ENCODE measurements at regions not wholly inside any gene's neighbourhood (a gene's known extent, or its start where the extent isn't known, plus 50 kb on each side); places are given as distances from the start of the nearest gene placed in this dataset.

DNA sequence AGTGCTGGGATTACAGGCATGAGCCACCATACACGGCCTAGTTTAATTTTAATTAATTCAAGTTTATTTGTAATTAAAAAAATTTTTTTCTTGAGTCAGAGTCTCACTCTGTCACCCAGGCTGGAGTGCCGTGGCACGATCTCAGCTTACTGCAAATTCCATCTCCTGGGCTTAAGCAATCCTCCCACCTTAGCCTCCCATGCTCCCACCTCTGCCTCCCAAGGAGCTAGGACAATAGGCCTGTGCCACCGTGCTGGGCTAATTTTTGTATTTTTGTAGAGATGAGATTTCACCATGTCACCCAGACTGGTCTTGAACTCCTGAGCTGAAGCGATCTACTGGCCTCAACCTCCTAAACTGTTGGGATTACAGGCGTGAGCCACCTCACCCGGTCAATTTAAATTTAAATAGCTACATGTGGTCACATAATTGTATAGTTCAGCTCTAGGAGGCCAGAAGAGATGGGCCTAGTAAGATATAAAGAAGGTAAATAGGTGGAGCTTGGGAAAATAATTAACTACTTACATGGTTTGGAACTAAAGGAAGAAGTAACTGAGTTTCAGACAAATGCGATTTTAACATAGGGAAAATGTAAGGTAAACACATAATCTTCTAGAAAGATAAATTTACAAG is 220.0 kb upstream of the CITED2 start:
- DNase-seq (ENCODE audit: low read depth) = no peak

DNA sequence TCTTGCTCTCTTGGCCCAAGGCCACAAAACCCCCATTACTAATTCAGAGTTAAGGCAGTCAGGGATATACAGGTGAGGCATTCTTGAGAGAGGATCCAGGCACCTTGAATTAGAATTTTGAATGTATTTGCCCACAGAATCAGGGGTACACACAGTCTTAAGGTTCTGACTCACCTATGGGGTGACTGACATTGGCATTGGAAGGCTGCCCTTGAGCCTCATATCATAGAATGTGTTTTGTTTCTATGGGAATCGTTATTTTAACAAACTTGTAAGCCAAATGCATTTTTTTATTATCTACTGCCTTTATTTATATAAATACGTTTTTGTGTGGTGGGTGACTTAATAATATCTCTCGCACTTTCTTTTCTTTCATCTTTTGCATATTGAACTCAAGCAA is 218.6 kb upstream of the CITED2 start:
- DNase-seq (ENCODE audit: low read depth) = no peak

DNA sequence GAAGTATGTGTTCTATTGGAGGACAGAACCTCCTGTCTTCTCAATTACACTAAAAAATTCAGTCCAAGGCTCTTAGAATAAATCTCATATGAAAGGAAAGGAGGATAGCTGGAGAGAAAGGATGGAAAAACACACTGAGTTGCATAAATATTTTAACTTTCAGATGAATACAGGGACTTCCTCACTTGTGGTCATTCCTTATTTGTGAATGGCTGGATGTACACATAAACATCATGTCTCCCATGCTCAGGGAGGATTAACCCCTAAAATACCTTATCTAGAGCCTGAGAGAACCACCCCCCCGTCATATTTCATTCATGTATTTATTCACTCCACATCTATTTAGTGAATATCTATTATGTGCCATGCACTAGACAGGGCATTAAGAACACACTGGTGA is 217.6 kb upstream of the CITED2 start:
- DNase-seq (ENCODE audit: low read depth) = no peak

DNA sequence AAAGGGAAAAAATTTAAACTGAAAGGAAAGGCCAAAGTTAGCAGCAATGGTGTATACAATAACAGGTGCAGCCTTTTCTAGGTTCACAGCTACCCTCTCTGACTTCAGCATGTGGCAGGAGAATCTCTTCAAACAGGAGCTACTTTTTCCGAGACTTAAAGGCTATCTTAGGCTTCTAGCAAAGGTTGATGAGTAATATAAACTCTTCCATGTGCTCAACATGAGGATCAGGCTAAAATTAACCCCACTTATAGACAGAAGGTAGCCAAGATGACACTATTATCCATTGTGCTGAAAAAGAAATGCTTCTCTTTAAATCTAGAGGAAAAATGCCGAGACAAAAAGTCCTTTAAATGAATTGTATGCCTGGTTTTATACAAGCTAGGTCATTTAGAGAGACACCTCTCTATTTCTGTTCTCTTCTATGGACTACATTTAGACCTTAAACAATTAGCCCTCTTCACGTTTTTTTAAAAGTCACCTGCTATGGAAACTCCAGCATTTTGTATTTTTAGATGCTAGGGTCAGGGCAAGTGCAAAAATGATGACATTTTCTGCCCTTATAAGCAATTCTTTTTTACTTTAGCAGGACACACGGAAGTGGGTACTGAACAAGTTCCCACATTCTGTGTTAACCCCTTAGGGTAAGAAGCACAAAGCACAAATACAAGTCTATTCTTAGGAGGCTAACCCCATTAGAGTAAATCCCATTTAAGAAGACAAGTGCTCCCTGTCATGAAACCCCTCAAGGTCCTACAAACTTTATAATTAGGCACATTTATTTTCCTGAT is 216.8 kb upstream of the CITED2 start:
- no peak for DNase-seq (ENCODE audit: low read depth)

DNA sequence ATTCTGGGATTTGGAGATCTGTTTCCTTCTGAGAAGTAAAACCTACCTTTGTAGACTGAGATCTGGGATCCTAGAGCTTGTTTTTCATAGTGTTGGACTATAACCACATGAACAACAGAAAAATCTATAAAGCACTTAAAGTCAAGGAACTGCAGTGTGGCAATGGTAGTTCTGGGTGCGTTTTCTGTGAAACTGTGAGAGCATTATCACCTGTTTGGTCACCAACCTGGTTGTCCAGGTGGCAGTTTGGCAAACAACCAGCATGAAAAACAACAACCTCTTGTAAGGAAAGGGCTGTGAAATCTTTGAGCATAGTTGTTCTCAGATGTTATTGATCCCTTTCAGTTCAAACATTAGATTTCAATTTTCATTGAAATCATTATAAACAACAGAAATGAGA is 215.8 kb upstream of the CITED2 start:
- no peak for DNase-seq (ENCODE audit: low read depth)

DNA sequence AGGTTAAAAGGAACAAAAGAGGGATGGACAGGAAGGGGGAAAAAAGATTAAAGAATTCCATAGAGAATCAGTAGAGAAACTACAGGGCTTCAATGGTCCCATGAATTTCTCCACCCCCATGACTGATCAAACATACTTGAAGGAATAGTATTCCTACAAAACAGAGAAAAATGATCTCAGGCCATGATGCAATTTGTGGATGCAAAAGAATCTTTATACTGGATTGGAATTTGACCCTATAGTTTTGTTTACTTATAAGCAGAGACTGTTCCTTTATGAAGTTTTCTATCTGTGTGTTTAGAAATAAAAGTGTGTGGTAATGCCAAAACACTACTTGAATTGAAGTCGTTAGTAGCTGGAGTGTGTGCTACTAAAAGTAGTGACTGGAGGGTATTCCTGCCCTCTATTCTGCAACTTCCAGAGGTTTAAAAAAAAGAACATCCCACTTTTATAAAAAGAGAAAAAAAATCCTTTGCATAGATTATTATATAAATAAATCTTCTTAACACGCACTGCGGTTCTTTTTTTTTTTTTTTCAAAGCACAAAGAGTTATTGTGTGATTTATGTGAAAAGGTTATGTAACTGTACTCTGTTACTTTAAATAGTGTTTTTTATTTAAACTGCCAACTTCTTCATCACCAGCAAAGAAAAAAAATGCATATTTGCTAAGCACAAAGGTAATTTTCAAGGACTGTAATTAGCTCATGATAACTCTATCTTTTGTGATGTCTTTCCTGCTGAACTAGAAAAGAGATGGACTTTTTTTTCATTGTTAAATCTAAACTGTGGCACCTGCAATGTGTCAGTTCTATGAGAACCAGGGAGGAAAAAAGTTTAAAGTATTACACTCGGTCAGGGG is 214.5 kb upstream of the CITED2 start:
- DNase-seq (ENCODE audit: low read depth) = no peak

DNA sequence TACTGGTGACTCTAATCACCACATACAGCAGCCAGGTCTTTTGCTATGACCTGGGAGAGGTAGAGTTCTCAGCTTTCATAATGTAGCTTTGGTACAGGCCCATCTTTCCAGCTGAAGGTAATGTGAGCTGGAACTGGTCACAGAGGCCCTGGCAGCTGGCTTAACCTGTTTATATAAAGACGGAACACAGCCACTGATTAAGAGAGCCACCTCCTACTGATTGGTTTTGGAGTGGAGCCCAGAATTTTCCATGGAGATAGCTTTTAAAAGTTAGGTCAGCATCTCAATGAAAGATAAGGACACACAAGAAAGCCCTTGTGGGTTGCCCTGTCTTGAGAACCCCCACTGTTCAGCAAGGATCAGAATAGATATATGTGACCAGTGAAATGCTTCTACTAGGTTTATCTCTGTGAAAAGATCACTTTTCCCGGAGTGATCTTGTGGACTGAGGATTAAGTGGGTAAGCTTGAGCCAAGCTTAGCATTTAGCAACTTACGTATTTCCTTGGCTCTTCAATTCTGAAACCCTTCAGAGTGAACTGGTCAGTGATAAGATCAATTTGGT is 213.7 kb upstream of the CITED2 start:
- no peak for DNase-seq (ENCODE audit: low read depth)

DNA sequence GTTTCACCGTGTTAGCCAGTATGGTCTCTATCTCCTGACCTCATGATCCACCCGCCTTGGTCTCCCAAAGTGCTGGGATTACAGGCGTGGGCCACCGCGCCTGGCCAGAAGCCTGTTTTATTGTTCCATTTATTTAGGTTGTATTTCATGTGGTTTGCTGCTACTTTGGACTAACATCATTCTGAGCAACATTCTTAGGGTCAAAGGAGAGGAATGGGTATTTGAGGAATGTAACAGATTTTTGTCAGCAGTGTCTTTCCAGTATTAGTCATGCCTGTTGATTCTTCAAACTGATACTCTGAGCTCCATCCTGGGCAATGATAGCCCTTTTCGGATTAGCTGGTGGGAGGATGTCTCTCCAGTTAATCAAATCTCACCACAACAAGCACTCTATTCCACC is 213.0 kb upstream of the CITED2 start:
- DNase-seq (ENCODE audit: low read depth) = no peak

DNA sequence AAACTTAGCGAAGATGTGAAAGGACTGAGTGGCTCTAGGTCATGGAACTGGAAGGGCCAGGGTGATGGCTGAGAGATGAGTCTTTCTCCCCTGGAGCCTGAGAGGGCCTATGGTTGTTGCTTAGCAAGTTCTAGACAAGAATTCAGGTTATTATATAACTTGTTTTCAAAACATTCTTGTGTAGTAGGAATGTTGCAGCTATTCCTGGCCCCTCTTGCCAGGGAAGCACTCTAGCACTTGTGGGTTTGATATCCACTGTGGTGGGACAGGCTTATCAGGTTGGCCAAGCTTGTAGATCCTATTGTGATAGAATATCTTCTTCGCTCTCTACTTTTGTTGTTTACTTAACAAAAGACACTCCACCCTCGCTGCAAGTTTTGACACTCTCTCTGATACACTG is 211.8 kb upstream of the CITED2 start:
- no peak for DNase-seq (ENCODE audit: low read depth)

DNA sequence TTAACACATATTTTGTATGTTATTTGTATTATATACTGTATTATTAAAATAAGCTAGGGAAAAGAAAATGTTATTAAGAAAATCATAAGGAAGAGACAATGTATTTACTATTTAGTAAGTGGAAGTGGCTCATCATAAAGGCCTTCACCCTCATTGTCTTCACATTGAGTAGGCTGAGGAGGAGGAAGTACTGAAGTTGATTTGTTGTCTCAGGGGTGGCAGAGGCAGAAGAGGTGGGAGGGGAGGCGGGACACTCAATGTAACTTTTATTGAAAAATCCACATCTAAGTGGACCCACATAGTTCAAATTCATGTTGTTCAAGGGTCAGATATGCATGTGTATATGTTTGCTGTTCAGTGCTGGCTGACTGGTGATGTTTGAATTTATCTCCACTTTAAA is 210.2 kb upstream of the CITED2 start:
- no peak for DNase-seq (ENCODE audit: low read depth)

DNA sequence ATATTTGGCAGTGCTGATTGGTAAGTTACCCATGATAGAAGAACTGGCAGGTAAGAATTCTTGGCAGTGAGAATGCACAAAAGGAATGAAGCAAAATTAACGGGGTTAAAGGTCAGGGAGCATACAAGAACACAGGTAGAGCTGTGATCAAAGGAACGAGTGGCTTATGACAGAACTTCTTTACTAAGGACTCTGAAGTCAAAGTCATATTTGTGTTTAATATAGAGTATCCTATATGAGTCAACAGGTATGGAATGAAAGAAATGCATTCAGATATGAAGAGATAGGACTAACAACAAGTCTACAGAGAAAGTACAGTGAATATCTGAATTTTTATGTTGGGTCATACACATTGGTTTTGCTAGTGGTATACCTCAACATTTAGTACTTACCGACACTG is 209.0 kb upstream of the CITED2 start:
- no peak for DNase-seq (ENCODE audit: low read depth)

DNA sequence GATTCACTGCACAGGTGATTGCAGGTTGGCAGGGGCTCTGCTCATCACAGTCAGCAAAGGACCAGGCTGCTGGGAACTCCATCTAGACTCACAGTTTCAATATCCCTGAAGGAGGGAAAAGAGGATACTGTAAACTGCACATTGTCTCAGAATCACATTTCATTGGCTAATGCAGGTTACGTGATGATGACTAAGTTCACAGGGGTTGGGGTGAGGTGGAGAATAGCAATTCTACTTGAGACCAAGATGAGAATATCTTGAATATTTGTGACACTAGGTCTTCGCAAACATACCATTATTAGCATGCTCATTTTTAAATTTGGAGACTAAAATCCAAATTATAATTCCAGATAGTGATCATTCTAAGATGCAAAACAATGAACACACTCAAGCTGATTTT is 208.5 kb upstream of the CITED2 start:
- DNase-seq (ENCODE audit: low read depth) = no peak

DNA sequence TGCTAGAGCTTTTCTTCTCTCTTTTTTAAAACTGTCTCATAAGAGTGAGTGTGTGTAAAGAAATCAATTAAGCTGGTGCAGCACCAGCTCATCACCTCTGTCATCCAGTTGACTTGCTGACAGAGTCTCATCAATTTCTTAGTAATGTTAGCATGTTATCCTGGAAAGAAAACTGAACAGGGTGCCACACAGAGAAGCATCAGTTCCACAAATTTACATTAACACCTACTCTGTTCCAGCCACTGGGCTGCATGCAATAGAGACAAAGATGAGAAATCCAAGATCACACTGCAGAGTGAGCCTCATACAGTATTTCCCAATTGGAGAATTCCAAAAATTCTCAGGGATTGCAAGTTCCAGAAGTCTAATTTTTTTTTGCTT is 207.0 kb upstream of the CITED2 start:
- no peak for DNase-seq (ENCODE audit: low read depth)

DNA sequence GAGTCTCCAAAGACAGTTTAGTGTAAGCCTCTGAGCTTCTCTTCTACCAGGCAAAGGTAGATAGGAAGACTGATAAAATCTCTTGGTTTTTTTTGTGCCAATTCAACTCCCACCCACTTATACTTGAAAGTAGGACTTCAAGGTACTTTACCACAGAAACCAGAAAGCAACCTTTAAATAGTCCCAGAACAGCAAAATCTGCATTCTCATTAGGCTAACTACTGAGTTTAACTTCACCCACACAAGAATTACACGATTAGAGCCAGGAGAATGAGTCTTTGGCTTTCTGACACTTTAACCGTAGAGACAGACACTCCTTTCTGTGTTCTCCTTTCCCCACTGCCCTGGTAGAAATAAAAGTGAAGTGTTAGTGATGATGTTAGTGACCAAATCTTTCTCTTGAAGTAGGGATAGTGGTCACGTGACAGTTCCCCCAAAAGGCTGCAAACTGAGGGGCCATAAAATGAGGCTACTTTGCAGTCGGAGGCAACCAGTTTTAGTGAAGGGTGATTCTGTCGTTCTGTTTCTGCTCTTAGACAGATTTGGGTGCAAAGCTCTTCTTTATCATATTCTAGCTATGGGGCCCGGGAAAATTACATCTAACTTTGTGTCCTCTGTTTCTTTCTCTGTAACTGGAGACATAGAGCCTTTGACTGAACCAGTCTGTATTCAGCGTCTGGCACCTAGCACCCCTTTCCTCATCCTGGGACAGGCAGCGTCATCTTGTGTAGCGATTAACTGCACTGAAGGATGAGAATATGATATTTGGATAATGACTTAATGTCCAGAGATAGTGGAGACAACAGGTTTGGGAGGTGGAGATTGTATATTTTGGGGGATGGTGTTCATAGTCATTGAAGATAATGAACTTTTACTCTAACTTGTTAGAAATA is 206.4 kb upstream of the CITED2 start:
- no peak for DNase-seq (ENCODE audit: low read depth)

DNA sequence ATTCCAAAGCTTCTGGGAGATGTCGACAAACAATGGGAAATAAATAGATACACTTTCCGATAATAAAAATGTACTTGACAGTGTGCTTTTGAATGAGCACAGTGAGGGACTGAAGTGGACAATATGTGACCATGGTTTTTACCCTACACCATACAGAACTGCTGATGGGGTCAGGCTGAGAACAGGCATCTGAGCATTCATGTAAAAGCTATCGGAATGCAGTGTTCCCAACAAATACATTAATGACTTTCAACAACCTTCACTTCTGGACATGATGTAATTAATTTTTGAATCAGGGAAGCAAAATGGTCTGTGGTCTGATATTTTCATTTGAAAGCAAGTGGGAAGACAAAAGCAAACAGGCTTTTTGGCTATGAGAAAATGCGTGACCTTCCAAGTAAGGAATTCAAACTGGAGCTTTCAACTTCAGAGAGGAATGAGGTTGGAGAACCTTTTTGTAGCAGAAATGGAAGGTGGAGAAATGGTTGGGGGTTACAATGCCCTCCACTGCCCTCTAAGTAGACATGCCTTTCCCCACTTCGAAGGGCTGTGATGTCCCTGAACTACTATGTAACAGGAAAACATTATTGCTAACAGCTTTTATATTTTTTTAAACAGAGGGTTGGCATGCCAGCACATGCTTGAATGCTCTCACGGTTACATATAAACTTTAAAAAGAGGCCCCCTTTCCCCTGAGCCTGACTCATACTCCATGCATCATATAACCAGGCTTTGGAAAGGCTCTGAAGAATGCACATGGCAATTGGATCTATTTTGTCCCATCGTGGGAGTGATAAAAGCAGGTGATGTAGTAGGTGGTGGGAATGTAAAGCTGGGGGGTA is 203.5 kb upstream of the CITED2 start:
- no peak for DNase-seq (ENCODE audit: low read depth)

DNA sequence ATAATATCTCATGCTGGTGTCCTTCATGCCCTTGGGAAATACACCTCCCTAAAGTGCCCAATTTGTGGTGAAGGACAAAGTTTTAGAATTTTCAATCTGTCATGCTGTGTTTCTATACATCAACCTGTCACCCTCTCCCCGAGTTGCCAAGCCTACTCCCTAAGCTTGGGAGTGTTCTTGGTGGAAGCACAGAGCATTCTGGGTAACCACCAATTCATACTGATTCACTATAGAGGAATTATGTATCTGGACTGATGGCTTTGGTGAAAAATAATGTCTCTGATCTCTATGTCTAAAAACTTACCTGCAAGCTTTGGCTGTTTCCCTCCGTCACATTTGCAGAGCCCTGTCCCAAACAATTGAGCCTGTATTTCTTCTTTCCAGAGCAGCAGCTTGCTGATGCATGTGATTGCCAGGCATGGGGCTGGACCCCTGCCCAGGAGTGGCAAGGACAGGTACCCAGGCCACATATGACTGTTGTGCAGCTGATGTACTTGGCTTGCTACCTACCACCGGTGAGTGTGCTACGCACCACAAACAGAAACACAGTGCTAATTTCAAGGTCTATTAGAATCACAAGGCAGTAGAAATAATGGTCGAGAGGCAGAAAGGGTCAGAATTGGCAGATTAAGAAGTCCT is 202.8 kb upstream of the CITED2 start:
- DNase-seq (ENCODE audit: low read depth) = no peak

DNA sequence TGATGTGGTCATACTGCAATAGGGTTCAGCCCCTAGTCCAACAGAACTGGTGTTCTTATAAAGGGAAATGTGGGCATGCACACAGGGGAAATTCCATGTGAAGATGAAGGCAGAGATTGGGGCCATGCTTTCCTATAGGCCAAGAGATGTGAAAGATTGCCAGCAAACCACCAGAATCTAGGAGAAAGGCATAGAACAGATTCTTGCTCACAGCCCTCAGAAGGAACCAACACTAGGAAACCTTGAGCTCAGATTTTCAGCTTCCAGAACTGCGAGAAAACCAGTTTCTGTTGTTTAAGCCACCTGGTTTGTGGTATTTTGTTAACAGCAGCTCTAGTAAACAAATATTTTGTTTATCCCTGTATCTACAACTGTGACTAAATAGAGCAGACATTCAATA is 197.6 kb upstream of the CITED2 start:
- DNase-seq (ENCODE audit: low read depth) = no peak

DNA sequence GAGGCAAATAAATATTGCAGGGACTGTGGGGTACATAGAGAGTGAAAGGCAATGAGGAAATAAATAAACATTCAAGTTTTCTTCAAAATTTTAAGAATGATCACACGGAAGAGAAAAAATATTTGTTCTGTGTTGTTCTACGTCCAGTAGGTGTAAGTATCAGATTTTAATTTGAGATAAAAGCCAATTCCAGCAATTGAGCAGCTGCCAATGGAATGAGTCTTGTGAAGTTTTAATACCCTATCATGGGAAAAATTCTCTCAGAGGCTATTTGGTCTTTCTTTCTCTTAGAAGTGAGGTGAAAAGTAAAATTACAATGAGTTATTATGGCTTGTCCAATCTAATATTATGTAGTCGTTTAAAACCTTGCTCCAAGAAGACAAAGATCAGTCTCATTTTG is 195.7 kb upstream of the CITED2 start:
- no peak for DNase-seq (ENCODE audit: low read depth)

DNA sequence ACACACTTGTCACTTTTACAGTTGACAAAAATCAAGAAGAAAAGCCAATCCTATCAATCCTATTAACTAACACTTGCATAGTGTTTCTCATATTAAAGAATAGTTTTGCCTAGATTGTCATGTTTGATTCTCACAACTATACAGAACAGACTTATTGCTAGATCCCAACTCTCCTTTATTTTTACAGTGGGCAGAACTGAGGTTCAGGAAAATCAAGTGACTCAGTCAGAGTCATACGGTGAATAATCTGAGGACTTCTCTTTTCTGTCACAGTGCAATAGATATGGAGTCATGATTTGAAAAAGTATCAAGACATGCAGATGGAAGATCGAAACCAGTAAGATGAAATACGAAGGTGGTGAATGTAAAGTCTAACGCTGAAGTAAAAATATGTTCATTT is 195.1 kb upstream of the CITED2 start:
- DNase-seq (ENCODE audit: low read depth) = no peak

DNA sequence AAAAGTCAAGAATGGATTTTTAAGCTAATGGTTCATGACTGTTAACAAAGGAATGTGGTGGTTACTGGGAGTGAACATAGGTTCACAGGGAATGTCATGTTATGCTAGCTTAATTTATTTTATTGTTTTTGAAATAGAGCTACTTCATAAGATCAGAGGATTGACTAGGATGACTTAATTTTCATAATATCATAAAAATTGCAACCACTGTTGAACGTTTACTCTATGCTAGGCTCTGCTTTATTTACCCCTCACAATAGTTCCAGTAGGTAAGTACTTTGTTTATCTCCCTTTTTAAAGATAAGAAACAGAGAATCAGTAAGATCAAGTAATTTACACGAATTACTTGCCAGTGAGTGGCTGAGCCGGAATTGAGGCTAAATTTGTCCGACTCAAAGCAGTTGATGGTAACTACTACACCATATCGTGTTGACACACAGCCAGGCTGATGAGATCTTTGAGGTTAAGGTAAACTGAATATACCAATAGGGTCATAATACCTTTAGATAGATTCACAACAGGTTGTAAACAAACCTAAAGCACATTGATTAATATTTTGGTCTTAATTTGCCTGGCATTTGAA is 194.6 kb upstream of the CITED2 start:
- no peak for DNase-seq (ENCODE audit: low read depth)
